CD8-positive, alpha-beta memory T cell (primary cell): ENCODE measurements at regions not wholly inside any gene's neighbourhood (a gene's known extent, or its start where the extent isn't known, plus 50 kb on each side); places are given as distances from the start of the nearest gene placed in this dataset.

ENCODE experiments used
- CTCF ChIA-PET: fragments of 350-600 bp; sonication (Branson Sonifier 250); formaldehyde crosslinking; loops from one replicate; lab custom pipeline; 2021; ENCODE audit warnings: antibody characterized with exemption; lab: Charles Lee
- POLR2A ChIA-PET: fragments of 350-600 bp; sonication (Branson Sonifier 250); formaldehyde crosslinking; loops from one replicate; lab custom pipeline; 2021; ENCODE audit warnings: antibody characterized with exemption; lab: Charles Lee
- DNase-seq, 5 donors: peaks; one replicate each; pipeline versions ENCODE4 v3.0.0 to v3.0.0-alpha.2; 2020 to 2022; ENCODE audit warnings: mixed read lengths in 1 of 5
- H3K27ac ChIP-seq: one replicate; pipeline ENCODE4 v1.7.0; 2013; ENCODE audit warnings: low read depth, mild to moderate bottlenecking, low read length, moderate library complexity
- H3K27me3 ChIP-seq: 2 replicates; pipeline ENCODE4 v1.7.0; 2013; ENCODE audit warnings: low read length, mild to moderate bottlenecking; ENCODE audit not compliant: insufficient read depth, poor library complexity, severe bottlenecking
- H3K36me3 ChIP-seq: 2 replicates; pipeline ENCODE4 v1.7.0; 2013; ENCODE audit warnings: mild to moderate bottlenecking, low read length, moderate library complexity; ENCODE audit not compliant: insufficient read depth
- H3K4me1 ChIP-seq: 2 replicates; pipeline ENCODE4 v1.7.0; 2013; ENCODE audit warnings: mild to moderate bottlenecking, low read length, moderate library complexity; ENCODE audit not compliant: insufficient read depth
- H3K4me3 ChIP-seq: 2 replicates; pipeline ENCODE4 v1.7.0; 2013; ENCODE audit warnings: mild to moderate bottlenecking, low read length
- H3K9me3 ChIP-seq: 2 replicates; pipeline ENCODE4 v1.7.0; 2013; ENCODE audit warnings: mild to moderate bottlenecking, low read length
- H3K27ac Mint-ChIP-seq, 8 donors: one replicate each; pipeline ENCODE4 v1.8.0; 2020 to 2021; ENCODE audit warnings: mixed read lengths in 8 of 8, mild to moderate bottlenecking in 6 of 8, inconsistent platforms in 3 of 8, moderate library complexity in 3 of 8
- H3K27me3 Mint-ChIP-seq, 2 donors: one replicate each; pipeline ENCODE4 v1.8.0; 2020 to 2021; ENCODE audit warnings: mixed read lengths in 2 of 2, mild to moderate bottlenecking in 1 of 2, moderate library complexity in 1 of 2
- H3K36me3 Mint-ChIP-seq, 3 donors: one replicate each; pipeline ENCODE4 v1.8.0; 2020 to 2021; ENCODE audit warnings: mixed read lengths in 3 of 3, inconsistent platforms in 1 of 3, mild to moderate bottlenecking in 1 of 3
- H3K4me1 Mint-ChIP-seq, 3 donors: one replicate each; pipeline ENCODE4 v1.8.0; 2020 to 2021; ENCODE audit warnings: mixed read lengths in 3 of 3, inconsistent platforms in 1 of 3, mild to moderate bottlenecking in 1 of 3
- H3K4me3 Mint-ChIP-seq, 7 donors: one replicate each; pipeline ENCODE4 v1.8.0; 2020 to 2021; ENCODE audit warnings: mixed read lengths in 7 of 7, mild to moderate bottlenecking in 6 of 7, moderate library complexity in 4 of 7, inconsistent platforms in 2 of 7
- H3K9me3 Mint-ChIP-seq, 5 donors: one replicate each; pipeline ENCODE4 v1.8.0; 2020 to 2022; ENCODE audit warnings: mixed read lengths in 5 of 5, mild to moderate bottlenecking in 3 of 5, moderate library complexity in 2 of 5, inconsistent platforms in 1 of 5

GRCh38 chr14:98325761-98326160 lies 946.2 kb downstream of the BCL11B start:
- H3K9me3 ChIP-seq: no peaks in the 10 kb centered on the region
- peaks cover 15% of the 10 kb centered on the region for H3K4me1 ChIP-seq
- no peak for DNase-seq
- Mint-ChIP-seq H3K4me1 (peaks cover 16 to 18% (median 16%) of the 10 kb centered on the region in 3 donors), H3K4me3 (no peak overlapping the region), H3K9me3 (peaks cover 0 to 2% (median 0%) of the 10 kb centered on the region in 5 donors), H3K27me3 (peaks cover 0 to 4% of the 10 kb centered on the region in 2 donors), H3K36me3 (peaks cover 0 to 7% (median 0%) of the 10 kb centered on the region in 3 donors), H3K27ac (no peak overlapping the region)
- ChIA-PET CTCF (no interaction called here), POLR2A (interaction anchor here (0.6 kb wide), 1 partner anchor 13 kb away, joined by 4 read pairs; no protein-coding TSS in a partner anchor)
- H3K36me3 ChIP-seq: no peaks in the 10 kb centered on the region
- H3K27me3 ChIP-seq: no peaks in the 10 kb centered on the region
- no peak overlapping the region for H3K27ac ChIP-seq
- no peak overlapping the region for H3K4me3 ChIP-seq

GRCh38 chr14:98328496-98328895 lies 943.5 kb downstream of the BCL11B start:
- POLR2A ChIA-PET: no interaction called here
- Mint-ChIP-seq H3K4me3 (no peak overlapping the region), H3K36me3 (peaks cover 0 to 7% (median 0%) of the 10 kb centered on the region in 3 donors), H3K27ac (no peak overlapping the region), H3K4me1 (peaks cover 0 to 4% (median 0%) of the 10 kb centered on the region in 3 donors), H3K9me3 (peaks cover 0 to 2% (median 0%) of the 10 kb centered on the region in 5 donors), H3K27me3 (peaks cover 0 to 1% of the 10 kb centered on the region in 2 donors)
- CTCF ChIA-PET: no interaction called here
- Histone ChIP-seq H3K27ac (no peak overlapping the region), H3K4me3 (no peak overlapping the region), H3K36me3 (no peaks in the 10 kb centered on the region), H3K27me3 (no peaks in the 10 kb centered on the region), H3K4me1 (no peaks in the 10 kb centered on the region), H3K9me3 (no peaks in the 10 kb centered on the region)
- DNase-seq: no peak

- Histone ChIP-seq H3K4me3 (no peak overlapping the region), H3K9me3 (no peaks in the 10 kb centered on the region), H3K4me1 (no peaks in the 10 kb centered on the region), H3K27ac (no peak overlapping the region), H3K27me3 (no peaks in the 10 kb centered on the region), H3K36me3 (no peaks in the 10 kb centered on the region)
- H3K9me3 Mint-ChIP-seq: peaks cover 0 to 2% (median 0%) of the 10 kb centered on the region in 5 donors
- H3K27ac Mint-ChIP-seq: no peak overlapping the region
- no peak overlapping the region for H3K4me3 Mint-ChIP-seq
- no peak for DNase-seq
- H3K36me3 Mint-ChIP-seq: peaks cover 0 to 6% (median 2%) of the 10 kb centered on the region in 3 donors
- POLR2A ChIA-PET: no interaction called here
- CTCF ChIA-PET: no interaction called here
- peaks cover 0 to 1% of the 10 kb centered on the region in 2 donors for H3K27me3 Mint-ChIP-seq
- no peaks in the 10 kb centered on the region for H3K4me1 Mint-ChIP-seq
Observed at GRCh38 chr14:98334186-98334585, 937.8 kb downstream of the BCL11B start.

GRCh38 chr14:98341211-98341610 lies 930.8 kb downstream of the BCL11B start:
- Mint-ChIP-seq H3K27ac (peak overlapping the region in 1 of 8 donors; percentile 21), H3K4me1 (no peaks in the 10 kb centered on the region), H3K36me3 (peaks cover 0 to 7% (median 2%) of the 10 kb centered on the region in 3 donors), H3K4me3 (no peak overlapping the region), H3K27me3 (no peaks in the 10 kb centered on the region), H3K9me3 (no peaks in the 10 kb centered on the region)
- no peaks in the 10 kb centered on the region for H3K36me3 ChIP-seq
- no peaks in the 10 kb centered on the region for H3K4me1 ChIP-seq
- no peaks in the 10 kb centered on the region for H3K27me3 ChIP-seq
- CTCF ChIA-PET: no interaction called here
- no peak overlapping the region for H3K4me3 ChIP-seq
- POLR2A ChIA-PET: no interaction called here
- H3K9me3 ChIP-seq: no peaks in the 10 kb centered on the region
- no peak for DNase-seq
- no peak overlapping the region for H3K27ac ChIP-seq

GRCh38 chr14:98345161-98345560 lies 926.8 kb downstream of the BCL11B start:
- POLR2A ChIA-PET: no interaction called here

GRCh38 chr14:98347686-98348085 lies 924.3 kb downstream of the BCL11B start:
- H3K4me1 ChIP-seq: no peaks in the 10 kb centered on the region
- no peak overlapping the region for H3K4me3 Mint-ChIP-seq
- H3K27ac ChIP-seq: no peak overlapping the region
- H3K27me3 ChIP-seq: no peaks in the 10 kb centered on the region
- ChIA-PET CTCF (no interaction called here), POLR2A (no interaction called here)
- no peak for DNase-seq
- H3K36me3 Mint-ChIP-seq: peaks cover 0 to 5% (median 0%) of the 10 kb centered on the region in 3 donors
- peak overlapping the region in 2 of 8 donors; percentile 56 to 81 for H3K27ac Mint-ChIP-seq
- no peak overlapping the region for H3K4me3 ChIP-seq
- H3K36me3 ChIP-seq: no peaks in the 10 kb centered on the region
- no peaks in the 10 kb centered on the region for H3K9me3 Mint-ChIP-seq
- peaks cover 0 to 1% of the 10 kb centered on the region in 2 donors for H3K27me3 Mint-ChIP-seq
- no peaks in the 10 kb centered on the region for H3K9me3 ChIP-seq
- peaks cover 4 to 6% (median 4%) of the 10 kb centered on the region in 3 donors for H3K4me1 Mint-ChIP-seq

More at GRCh38 chr14:98345161-98345560, 926.8 kb downstream of the BCL11B start:
- peaks cover 0 to 9% (median 0%) of the 10 kb centered on the region in 3 donors for H3K36me3 Mint-ChIP-seq
- CTCF ChIA-PET: no interaction called here
- no peaks in the 10 kb centered on the region for H3K4me1 Mint-ChIP-seq
- no peaks in the 10 kb centered on the region for H3K9me3 Mint-ChIP-seq
- H3K4me3 ChIP-seq: no peak overlapping the region
- H3K4me1 ChIP-seq: no peaks in the 10 kb centered on the region
- DNase-seq: no peak
- no peak overlapping the region for H3K4me3 Mint-ChIP-seq
- H3K27ac ChIP-seq: no peak overlapping the region
- no peaks in the 10 kb centered on the region for H3K27me3 ChIP-seq
- H3K27ac Mint-ChIP-seq: peak overlapping the region in 1 of 8 donors; percentile 9
- H3K36me3 ChIP-seq: no peaks in the 10 kb centered on the region
- H3K27me3 Mint-ChIP-seq: peaks cover 0 to 1% of the 10 kb centered on the region in 2 donors
- H3K9me3 ChIP-seq: no peaks in the 10 kb centered on the region

- no peak overlapping the region for H3K4me3 Mint-ChIP-seq
- H3K27ac ChIP-seq: no peak overlapping the region
- no peaks in the 10 kb centered on the region for H3K9me3 Mint-ChIP-seq
- no peaks in the 10 kb centered on the region for H3K9me3 ChIP-seq
- no peaks in the 10 kb centered on the region for H3K4me1 ChIP-seq
- H3K27ac Mint-ChIP-seq: peak overlapping the region in 1 of 8 donors; percentile 33
- H3K4me3 ChIP-seq: no peak overlapping the region
- peaks cover 4 to 6% (median 4%) of the 10 kb centered on the region in 3 donors for H3K4me1 Mint-ChIP-seq
- DNase-seq: no peak
- POLR2A ChIA-PET: no interaction called here
- CTCF ChIA-PET: no interaction called here
- no peaks in the 10 kb centered on the region for H3K27me3 ChIP-seq
- peaks cover 0 to 5% (median 0%) of the 10 kb centered on the region in 3 donors for H3K36me3 Mint-ChIP-seq
- H3K36me3 ChIP-seq: no peaks in the 10 kb centered on the region
- peaks cover 0 to 1% of the 10 kb centered on the region in 2 donors for H3K27me3 Mint-ChIP-seq
Observed at GRCh38 chr14:98348505-98348904, 923.5 kb downstream of the BCL11B start.

GRCh38 chr14:98350213-98350612 lies 921.8 kb downstream of the BCL11B start:
- Mint-ChIP-seq H3K36me3 (peaks cover 0 to 5% (median 0%) of the 10 kb centered on the region in 3 donors), H3K4me1 (peaks cover 4 to 6% (median 4%) of the 10 kb centered on the region in 3 donors), H3K27ac (peak overlapping the region in 1 of 8 donors; percentile 63), H3K9me3 (no peaks in the 10 kb centered on the region), H3K4me3 (no peak overlapping the region), H3K27me3 (peaks cover 0 to 1% of the 10 kb centered on the region in 2 donors)
- ChIA-PET POLR2A (no interaction called here), CTCF (no interaction called here)
- no peaks in the 10 kb centered on the region for H3K27me3 ChIP-seq
- H3K9me3 ChIP-seq: no peaks in the 10 kb centered on the region
- H3K27ac ChIP-seq: no peak overlapping the region
- no peak overlapping the region for H3K4me3 ChIP-seq
- H3K36me3 ChIP-seq: no peaks in the 10 kb centered on the region
- DNase-seq: no peak
- no peaks in the 10 kb centered on the region for H3K4me1 ChIP-seq
